ENCODE measurements at regions not wholly inside any gene's neighbourhood (a gene's known extent, or its start where the extent isn't known, plus 50 kb on each side); places are given as distances from the start of the nearest gene placed in this dataset.

GRCh38 chr5:153122403-153122802 is 368.1 kb upstream of the GRIA1 start:
- TF ChIP-seq CTCF (IDR thresholded peaks at IDR 0.05; ENCODE audit: insufficient read depth, low read length, poor library complexity, severe bottlenecking): no peak
- no peak for TF ChIP-seq EZH2phosphoT487 (conservative IDR thresholded peaks at IDR 0.05; ENCODE audit: low read length)

All from SU-DHL-6 (cell line).